GM12878 (cell line): ENCODE measurements at regions not wholly inside any gene's neighbourhood (a gene's known extent, or its start where the extent isn't known, plus 50 kb on each side); places are given as distances from the start of the nearest gene placed in this dataset.

Experiments used
- EP300 ChIP-seq, 2 experiments: fragments of 150-350 bp in 1 of 2; IDR thresholded peaks; 2 replicates each; pipeline ENCODE4 v1.6.1; 2011 to 2012; ENCODE audit warnings: low read depth in 2 of 2, low read length in 2 of 2, borderline replicate concordance in 1 of 2, improper control_type of control experiment in 1 of 2, inconsistent platforms in 1 of 2; ENCODE audit not compliant: control insufficient read depth in 1 of 2
- HDAC2 ChIP-seq: fragments of 200-600 bp; sonication (generic); IDR thresholded peaks from 2 replicates; pipeline ENCODE4 v1.6.1; 2017
- JUND ChIP-seq: IDR thresholded peaks from 2 replicates; pipeline ENCODE4 v1.6.1; 2012; ENCODE audit warnings: low read depth, mild to moderate bottlenecking, low read length, improper control_type of control experiment, moderate library complexity
- MXI1 ChIP-seq: fragments of 150-350 bp; IDR thresholded peaks from 2 replicates; pipeline ENCODE4 v1.6.1; 2011; ENCODE audit warnings: low read depth, mild to moderate bottlenecking, inconsistent platforms, low read length, improper control_type of control experiment
- MYC ChIP-seq: IDR thresholded peaks from 2 replicates; pipeline ENCODE4 v1.6.1; 2011; ENCODE audit warnings: mild to moderate bottlenecking, low read length, moderate library complexity, inconsistent platforms; ENCODE audit not compliant: insufficient read depth, insufficient replicate concordance, insufficient read length, severe bottlenecking
- NFIC ChIP-seq: IDR thresholded peaks from 2 replicates; pipeline ENCODE4 v1.6.1; 2012; ENCODE audit warnings: low read depth, mild to moderate bottlenecking, inconsistent platforms, low read length, moderate library complexity
- RCOR1 ChIP-seq: conservative IDR thresholded peaks from 2 replicates; pipeline ENCODE4 v1.6.1; 2012; ENCODE audit warnings: low read depth, low read length, improper control_type of control experiment
- ZBED1 ChIP-seq: IDR thresholded peaks from 2 replicates; pipeline ENCODE4 v1.6.1; 2016; ENCODE audit warnings: borderline replicate concordance
- ZNF274 ChIP-seq: IDR thresholded peaks from one replicate; pipeline ENCODE4 v1.8.0; 2011; ENCODE audit not compliant: insufficient read length, insufficient read depth
- TF ChIP-seq, protein P1 (sequence below), 3 experiments: IDR thresholded peaks in 2 of 3; conservative IDR thresholded peaks in 1 of 3; 2 replicates each; pipeline ENCODE4 v1.5.1; 2011; ENCODE audit warnings: low read depth in 3 of 3, low read length in 3 of 3, mild to moderate bottlenecking in 3 of 3, control low read depth in 2 of 3, moderate library complexity in 2 of 3, inconsistent platforms in 1 of 3, mixed read lengths in 1 of 3; ENCODE audit not compliant: control insufficient read depth in 2 of 3, insufficient read depth in 1 of 3; ENCODE audit errors: extremely low read depth in 1 of 3
- TF ChIP-seq, protein P2 (sequence below): fragments of 450-650 bp; IDR thresholded peaks from 2 replicates; pipeline ENCODE4 v1.6.1; 2017; ENCODE audit warnings: mild to moderate bottlenecking, moderate library complexity
- TF ChIP-seq, protein P3 (sequence below): IDR thresholded peaks from 2 replicates; pipeline ENCODE4 v1.6.1; 2011; ENCODE audit warnings: low read depth, low read length, improper control_type of control experiment, borderline replicate concordance

DNA sequence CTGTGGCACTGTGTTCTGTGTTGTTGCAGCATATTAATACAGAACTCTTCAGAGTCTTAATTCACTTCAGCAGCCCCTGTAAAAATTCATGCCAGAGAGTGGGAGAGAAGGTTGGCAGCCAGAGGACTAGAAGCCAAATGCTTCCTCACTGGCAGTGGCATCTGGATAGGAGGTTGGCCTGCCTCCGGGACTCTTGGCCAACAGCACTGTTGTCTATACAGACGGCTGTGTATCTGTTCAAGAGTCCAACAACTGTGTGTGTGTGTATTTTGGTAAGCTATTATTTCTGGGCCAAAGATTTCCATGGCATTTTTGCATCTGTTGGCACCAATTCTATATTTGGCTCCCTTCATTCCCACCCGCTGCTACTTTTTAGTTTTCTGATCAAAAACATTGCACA, 156.0 kb upstream of the SOX2 start:
- no peak for TF ChIP-seq MXI1
- TF ChIP-seq, protein P1, sequence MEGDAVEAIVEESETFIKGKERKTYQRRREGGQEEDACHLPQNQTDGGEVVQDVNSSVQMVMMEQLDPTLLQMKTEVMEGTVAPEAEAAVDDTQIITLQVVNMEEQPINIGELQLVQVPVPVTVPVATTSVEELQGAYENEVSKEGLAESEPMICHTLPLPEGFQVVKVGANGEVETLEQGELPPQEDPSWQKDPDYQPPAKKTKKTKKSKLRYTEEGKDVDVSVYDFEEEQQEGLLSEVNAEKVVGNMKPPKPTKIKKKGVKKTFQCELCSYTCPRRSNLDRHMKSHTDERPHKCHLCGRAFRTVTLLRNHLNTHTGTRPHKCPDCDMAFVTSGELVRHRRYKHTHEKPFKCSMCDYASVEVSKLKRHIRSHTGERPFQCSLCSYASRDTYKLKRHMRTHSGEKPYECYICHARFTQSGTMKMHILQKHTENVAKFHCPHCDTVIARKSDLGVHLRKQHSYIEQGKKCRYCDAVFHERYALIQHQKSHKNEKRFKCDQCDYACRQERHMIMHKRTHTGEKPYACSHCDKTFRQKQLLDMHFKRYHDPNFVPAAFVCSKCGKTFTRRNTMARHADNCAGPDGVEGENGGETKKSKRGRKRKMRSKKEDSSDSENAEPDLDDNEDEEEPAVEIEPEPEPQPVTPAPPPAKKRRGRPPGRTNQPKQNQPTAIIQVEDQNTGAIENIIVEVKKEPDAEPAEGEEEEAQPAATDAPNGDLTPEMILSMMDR (IDR thresholded peaks at IDR 0.05 in 2 of 3, conservative IDR thresholded peaks at IDR 0.05 in 1 of 3; ENCODE audit: control insufficient read depth in 2 of 3, extremely low read depth in 1 of 3, insufficient read depth in 1 of 3, low read depth in 3 of 3, low read length in 3 of 3): no peak
- no peak for TF ChIP-seq NFIC
- TF ChIP-seq, protein P2, sequence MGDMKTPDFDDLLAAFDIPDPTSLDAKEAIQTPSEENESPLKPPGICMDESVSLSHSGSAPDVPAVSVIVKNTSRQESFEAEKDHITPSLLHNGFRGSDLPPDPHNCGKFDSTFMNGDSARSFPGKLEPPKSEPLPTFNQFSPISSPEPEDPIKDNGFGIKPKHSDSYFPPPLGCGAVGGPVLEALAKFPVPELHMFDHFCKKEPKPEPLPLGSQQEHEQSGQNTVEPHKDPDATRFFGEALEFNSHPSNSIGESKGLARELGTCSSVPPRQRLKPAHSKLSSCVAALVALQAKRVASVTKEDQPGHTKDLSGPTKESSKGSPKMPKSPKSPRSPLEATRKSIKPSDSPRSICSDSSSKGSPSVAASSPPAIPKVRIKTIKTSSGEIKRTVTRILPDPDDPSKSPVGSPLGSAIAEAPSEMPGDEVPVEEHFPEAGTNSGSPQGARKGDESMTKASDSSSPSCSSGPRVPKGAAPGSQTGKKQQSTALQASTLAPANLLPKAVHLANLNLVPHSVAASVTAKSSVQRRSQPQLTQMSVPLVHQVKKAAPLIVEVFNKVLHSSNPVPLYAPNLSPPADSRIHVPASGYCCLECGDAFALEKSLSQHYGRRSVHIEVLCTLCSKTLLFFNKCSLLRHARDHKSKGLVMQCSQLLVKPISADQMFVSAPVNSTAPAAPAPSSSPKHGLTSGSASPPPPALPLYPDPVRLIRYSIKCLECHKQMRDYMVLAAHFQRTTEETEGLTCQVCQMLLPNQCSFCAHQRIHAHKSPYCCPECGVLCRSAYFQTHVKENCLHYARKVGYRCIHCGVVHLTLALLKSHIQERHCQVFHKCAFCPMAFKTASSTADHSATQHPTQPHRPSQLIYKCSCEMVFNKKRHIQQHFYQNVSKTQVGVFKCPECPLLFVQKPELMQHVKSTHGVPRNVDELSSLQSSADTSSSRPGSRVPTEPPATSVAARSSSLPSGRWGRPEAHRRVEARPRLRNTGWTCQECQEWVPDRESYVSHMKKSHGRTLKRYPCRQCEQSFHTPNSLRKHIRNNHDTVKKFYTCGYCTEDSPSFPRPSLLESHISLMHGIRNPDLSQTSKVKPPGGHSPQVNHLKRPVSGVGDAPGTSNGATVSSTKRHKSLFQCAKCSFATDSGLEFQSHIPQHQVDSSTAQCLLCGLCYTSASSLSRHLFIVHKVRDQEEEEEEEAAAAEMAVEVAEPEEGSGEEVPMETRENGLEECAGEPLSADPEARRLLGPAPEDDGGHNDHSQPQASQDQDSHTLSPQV: no peak
- no peak for TF ChIP-seq RCOR1
- no peak for TF ChIP-seq EP300 (IDR thresholded peaks at IDR 0.05; ENCODE audit: borderline replicate concordance in 1 of 2, control insufficient read depth in 1 of 2, low read depth in 2 of 2, low read length in 2 of 2)
- no peak for TF ChIP-seq ZNF274
- TF ChIP-seq, protein P3, sequence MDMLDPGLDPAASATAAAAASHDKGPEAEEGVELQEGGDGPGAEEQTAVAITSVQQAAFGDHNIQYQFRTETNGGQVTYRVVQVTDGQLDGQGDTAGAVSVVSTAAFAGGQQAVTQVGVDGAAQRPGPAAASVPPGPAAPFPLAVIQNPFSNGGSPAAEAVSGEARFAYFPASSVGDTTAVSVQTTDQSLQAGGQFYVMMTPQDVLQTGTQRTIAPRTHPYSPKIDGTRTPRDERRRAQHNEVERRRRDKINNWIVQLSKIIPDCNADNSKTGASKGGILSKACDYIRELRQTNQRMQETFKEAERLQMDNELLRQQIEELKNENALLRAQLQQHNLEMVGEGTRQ: no peak
- TF ChIP-seq ZBED1: no peak
- TF ChIP-seq JUND: no peak
- no peak for TF ChIP-seq MYC
- TF ChIP-seq HDAC2: no peak
